GM23248 (cell line): ENCODE measurements at regions not wholly inside any gene's neighbourhood (a gene's known extent, or its start where the extent isn't known, plus 50 kb on each side); places are given as distances from the start of the nearest gene placed in this dataset.

Experiments
- EZH2 ChIP-seq: fragments of 200-600 bp; sonication (generic); IDR thresholded peaks from 2 replicates; pipeline ENCODE4 v1.6.1; 2018; ENCODE audit warnings: antibody characterized with exemption, mild to moderate bottlenecking; ENCODE audit not compliant: insufficient read depth, poor library complexity, severe bottlenecking
- EZH2phosphoT487 ChIP-seq: fragments of 200-600 bp; sonication (generic); IDR thresholded peaks from 2 replicates; pipeline ENCODE4 v1.6.1; 2018; ENCODE audit warnings: antibody characterized with exemption, moderate library complexity, mild to moderate bottlenecking, low read depth; ENCODE audit not compliant: insufficient read depth

DNA sequence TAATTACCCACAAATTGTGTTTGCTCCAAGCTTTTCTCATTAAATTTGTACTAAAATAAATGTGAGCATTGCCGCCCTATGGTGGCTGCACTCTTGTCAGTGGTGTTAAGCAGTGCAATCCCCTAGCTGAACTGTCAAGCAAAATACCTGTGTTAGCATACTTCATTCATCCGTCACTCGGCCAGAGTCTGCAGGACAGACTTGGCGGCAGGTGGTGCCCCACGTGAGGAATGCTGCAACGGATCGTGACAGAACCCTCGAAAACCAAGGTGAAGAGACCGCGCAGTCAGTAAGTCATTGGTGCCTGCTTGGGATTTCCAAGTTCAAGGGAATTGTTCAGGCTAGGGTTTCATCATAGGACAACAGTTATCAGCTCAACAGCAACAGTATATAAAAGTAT lies 1592.1 kb upstream of the TENM4 start:
- TF ChIP-seq EZH2 (no peak), EZH2phosphoT487 (no peak)
